ENCODE measurements at regions not wholly inside any gene's neighbourhood (a gene's known extent, or its start where the extent isn't known, plus 50 kb on each side); places are given as distances from the start of the nearest gene placed in this dataset.

DNA sequence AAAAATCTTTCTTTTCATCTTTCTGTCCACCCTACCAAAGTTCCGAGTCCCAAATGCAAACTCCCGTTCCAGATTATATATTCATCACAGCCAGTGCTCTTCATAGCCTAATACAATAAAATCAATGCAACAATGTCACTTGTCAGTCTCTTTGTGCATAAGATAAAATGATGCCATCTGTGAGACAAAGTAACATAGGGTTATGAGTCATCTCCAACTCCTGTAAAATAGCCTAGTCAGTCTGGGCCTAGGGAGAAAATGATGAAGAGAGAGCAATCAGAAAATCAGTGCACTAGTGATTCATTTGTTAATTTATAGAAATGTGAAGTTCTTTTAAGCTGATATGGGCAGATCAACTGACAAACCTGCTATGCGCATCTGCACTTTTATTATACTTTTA lies 689.1 kb upstream of the DIAPH2 start:
- H3K36me3 ChIP-seq (ENCODE audit: control insufficient read depth, low read length): no peaks in the 10 kb centered on the region
- no peaks in the 10 kb centered on the region for H3K79me2 ChIP-seq (ENCODE audit: control insufficient read depth, low read length)
- TF ChIP-seq, protein P1, sequence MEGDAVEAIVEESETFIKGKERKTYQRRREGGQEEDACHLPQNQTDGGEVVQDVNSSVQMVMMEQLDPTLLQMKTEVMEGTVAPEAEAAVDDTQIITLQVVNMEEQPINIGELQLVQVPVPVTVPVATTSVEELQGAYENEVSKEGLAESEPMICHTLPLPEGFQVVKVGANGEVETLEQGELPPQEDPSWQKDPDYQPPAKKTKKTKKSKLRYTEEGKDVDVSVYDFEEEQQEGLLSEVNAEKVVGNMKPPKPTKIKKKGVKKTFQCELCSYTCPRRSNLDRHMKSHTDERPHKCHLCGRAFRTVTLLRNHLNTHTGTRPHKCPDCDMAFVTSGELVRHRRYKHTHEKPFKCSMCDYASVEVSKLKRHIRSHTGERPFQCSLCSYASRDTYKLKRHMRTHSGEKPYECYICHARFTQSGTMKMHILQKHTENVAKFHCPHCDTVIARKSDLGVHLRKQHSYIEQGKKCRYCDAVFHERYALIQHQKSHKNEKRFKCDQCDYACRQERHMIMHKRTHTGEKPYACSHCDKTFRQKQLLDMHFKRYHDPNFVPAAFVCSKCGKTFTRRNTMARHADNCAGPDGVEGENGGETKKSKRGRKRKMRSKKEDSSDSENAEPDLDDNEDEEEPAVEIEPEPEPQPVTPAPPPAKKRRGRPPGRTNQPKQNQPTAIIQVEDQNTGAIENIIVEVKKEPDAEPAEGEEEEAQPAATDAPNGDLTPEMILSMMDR (IDR thresholded peaks at IDR 0.05; ENCODE audit: low read depth, low read length, poor library complexity, severe bottlenecking): no peak
- no peak for TF ChIP-seq EZH2phosphoT487 (IDR thresholded peaks at IDR 0.05; ENCODE audit: borderline replicate concordance, low read length)
- no peaks in the 10 kb centered on the region for H3K4me1 ChIP-seq (ENCODE audit: control insufficient read depth, low read length)
- no peaks in the 10 kb centered on the region for H4K20me1 ChIP-seq (ENCODE audit: control insufficient read depth, insufficient read depth, low read depth, low read length)
- no peak overlapping the region for H3K4me2 ChIP-seq (ENCODE audit: low read length)
- no peaks in the 10 kb centered on the region for H3F3A ChIP-seq (ENCODE audit: control insufficient read depth, insufficient read depth)
- no peaks in the 10 kb centered on the region for H3K9me2 ChIP-seq (replicated peaks; ENCODE audit: control insufficient read depth, low read length)
- no peaks in the 10 kb centered on the region for H3K9me3 ChIP-seq (ENCODE audit: control insufficient read depth, insufficient read depth, low read length)
- no peak overlapping the region for H3K27ac ChIP-seq (ENCODE audit: low read depth, low read length)
- H3K4me3 ChIP-seq (ENCODE audit: low read length): no peak overlapping the region
- no peaks in the 10 kb centered on the region for H3K27me3 ChIP-seq (ENCODE audit: control insufficient read depth, low read length)

DNA sequence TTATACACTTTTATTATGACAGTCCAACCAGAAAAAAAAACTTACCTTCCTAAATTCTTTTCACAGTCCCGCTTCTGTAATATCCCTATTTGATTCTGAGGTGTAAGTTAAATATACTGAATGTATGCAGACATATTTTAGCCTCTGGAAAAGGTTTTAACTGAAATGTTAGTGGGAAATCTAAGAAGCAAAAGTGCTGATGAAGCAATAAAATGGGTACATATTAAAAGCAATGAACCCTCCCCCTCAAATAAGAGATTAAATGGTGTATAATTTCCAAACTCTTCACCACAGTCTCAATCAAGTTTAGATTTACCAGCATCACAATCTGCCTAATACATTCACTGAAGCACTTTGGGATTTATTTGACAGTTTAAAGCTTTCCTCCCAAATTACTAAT lies 688.3 kb upstream of the DIAPH2 start:
- Histone ChIP-seq H3K27ac (ENCODE audit: low read depth, low read length) (no peak overlapping the region), H3F3A (ENCODE audit: control insufficient read depth, insufficient read depth) (no peaks in the 10 kb centered on the region), H3K4me2 (ENCODE audit: low read length) (no peak overlapping the region), H3K36me3 (ENCODE audit: control insufficient read depth, low read length) (no peaks in the 10 kb centered on the region), H3K4me3 (ENCODE audit: low read length) (no peak overlapping the region), H3K27me3 (ENCODE audit: control insufficient read depth, low read length) (no peaks in the 10 kb centered on the region), H3K9me2 (replicated peaks; ENCODE audit: control insufficient read depth, low read length) (no peaks in the 10 kb centered on the region), H4K20me1 (ENCODE audit: control insufficient read depth, insufficient read depth, low read depth, low read length) (no peaks in the 10 kb centered on the region), H3K9me3 (ENCODE audit: control insufficient read depth, insufficient read depth, low read length) (no peaks in the 10 kb centered on the region), H3K4me1 (ENCODE audit: control insufficient read depth, low read length) (no peaks in the 10 kb centered on the region), H3K79me2 (ENCODE audit: control insufficient read depth, low read length) (no peaks in the 10 kb centered on the region)
- TF ChIP-seq EZH2phosphoT487 (IDR thresholded peaks at IDR 0.05; ENCODE audit: borderline replicate concordance, low read length): no peak
- TF ChIP-seq, protein P1 (IDR thresholded peaks at IDR 0.05; ENCODE audit: low read depth, low read length, poor library complexity, severe bottlenecking): no peak

DNA sequence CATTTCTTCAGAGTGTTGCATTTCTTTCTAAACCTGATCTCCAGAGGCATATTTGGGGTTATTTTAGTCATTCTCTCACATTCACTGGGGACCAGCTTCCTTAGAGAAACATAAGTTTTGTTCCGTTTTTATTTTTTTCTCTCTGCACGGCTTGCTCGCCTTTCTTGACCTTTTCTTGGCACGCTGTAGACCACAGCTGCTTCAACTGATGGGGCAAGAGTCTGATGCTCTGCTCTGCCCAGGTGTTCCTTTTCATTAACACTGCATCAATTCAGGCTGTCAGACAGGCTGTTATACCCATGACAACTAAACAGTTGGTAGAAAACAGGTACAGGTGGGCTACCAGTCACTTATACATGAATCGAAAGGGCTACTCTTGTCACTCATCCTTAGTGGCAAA lies 682.2 kb upstream of the DIAPH2 start:
- Histone ChIP-seq H3K79me2 (ENCODE audit: control insufficient read depth, low read length) (no peaks in the 10 kb centered on the region), H3K27ac (ENCODE audit: low read depth, low read length) (no peak overlapping the region), H3F3A (ENCODE audit: control insufficient read depth, insufficient read depth) (no peaks in the 10 kb centered on the region), H4K20me1 (ENCODE audit: control insufficient read depth, insufficient read depth, low read depth, low read length) (no peaks in the 10 kb centered on the region), H3K4me2 (ENCODE audit: low read length) (no peak overlapping the region), H3K4me1 (ENCODE audit: control insufficient read depth, low read length) (no peaks in the 10 kb centered on the region), H3K9me2 (replicated peaks; ENCODE audit: control insufficient read depth, low read length) (no peaks in the 10 kb centered on the region), H3K9me3 (ENCODE audit: control insufficient read depth, insufficient read depth, low read length) (no peaks in the 10 kb centered on the region), H3K4me3 (ENCODE audit: low read length) (no peak overlapping the region), H3K27me3 (ENCODE audit: control insufficient read depth, low read length) (no peaks in the 10 kb centered on the region), H3K36me3 (ENCODE audit: control insufficient read depth, low read length) (no peaks in the 10 kb centered on the region)
- no peak for TF ChIP-seq EZH2phosphoT487 (IDR thresholded peaks at IDR 0.05; ENCODE audit: borderline replicate concordance, low read length)
- TF ChIP-seq, protein P1 (IDR thresholded peaks at IDR 0.05; ENCODE audit: low read depth, low read length, poor library complexity, severe bottlenecking): no peak

DNA sequence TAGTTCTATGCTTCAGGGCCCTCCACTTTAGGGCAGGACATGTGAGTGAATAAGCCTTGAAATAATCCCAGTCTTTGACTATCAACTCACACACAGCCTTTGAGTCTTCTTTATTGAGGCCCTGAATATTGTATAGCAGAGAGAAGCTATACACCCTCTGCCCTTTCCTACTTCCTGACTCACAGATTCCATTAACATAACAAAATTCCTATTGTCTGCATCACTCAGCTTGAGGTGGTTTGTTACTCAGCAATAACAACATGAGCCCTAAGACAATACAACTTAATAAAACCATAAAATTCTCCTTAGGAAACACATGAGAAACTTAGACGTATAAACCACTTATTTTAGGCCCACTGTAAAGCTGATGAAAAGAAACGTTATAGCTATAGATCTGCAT lies 680.3 kb upstream of the DIAPH2 start:
- Histone ChIP-seq H3F3A (ENCODE audit: control insufficient read depth, insufficient read depth) (no peaks in the 10 kb centered on the region), H3K36me3 (ENCODE audit: control insufficient read depth, low read length) (no peaks in the 10 kb centered on the region), H3K4me2 (ENCODE audit: low read length) (no peak overlapping the region), H3K79me2 (ENCODE audit: control insufficient read depth, low read length) (no peaks in the 10 kb centered on the region), H3K4me1 (ENCODE audit: control insufficient read depth, low read length) (no peaks in the 10 kb centered on the region), H3K9me2 (replicated peaks; ENCODE audit: control insufficient read depth, low read length) (no peaks in the 10 kb centered on the region), H3K27me3 (ENCODE audit: control insufficient read depth, low read length) (no peaks in the 10 kb centered on the region), H3K9me3 (ENCODE audit: control insufficient read depth, insufficient read depth, low read length) (no peaks in the 10 kb centered on the region), H4K20me1 (ENCODE audit: control insufficient read depth, insufficient read depth, low read depth, low read length) (no peaks in the 10 kb centered on the region), H3K27ac (ENCODE audit: low read depth, low read length) (no peak overlapping the region), H3K4me3 (ENCODE audit: low read length) (no peak overlapping the region)
- TF ChIP-seq, protein P1 (IDR thresholded peaks at IDR 0.05; ENCODE audit: low read depth, low read length, poor library complexity, severe bottlenecking): no peak
- no peak for TF ChIP-seq EZH2phosphoT487 (IDR thresholded peaks at IDR 0.05; ENCODE audit: borderline replicate concordance, low read length)

Measured in DOHH2 (cell line).